ENCODE measurements at regions not wholly inside any gene's neighbourhood (a gene's known extent, or its start where the extent isn't known, plus 50 kb on each side); places are given as distances from the start of the nearest gene placed in this dataset.

- no peak for DNase-seq
Observed at GRCh38 chr19:31223740-31224534, 125.3 kb downstream of the TSHZ3 start.

- DNase-seq: peak; percentile 7 to 41
Observed at GRCh38 chr19:31220540-31220939, 128.7 kb downstream of the TSHZ3 start.

- DNase-seq: no peak
Observed at GRCh38 chr19:31214997-31215396, 134.2 kb downstream of the TSHZ3 start.

- peak; percentile 86 to 88 for DNase-seq
Observed at GRCh38 chr19:31214086-31214485, 135.2 kb downstream of the TSHZ3 start.

GRCh38 chr19:31211088-31211487 lies 138.1 kb downstream of the TSHZ3 start:
- no peak for DNase-seq

- no peak for DNase-seq
Observed at GRCh38 chr19:31205887-31206518, 143.2 kb downstream of the TSHZ3 start.

- no peak for DNase-seq
Observed at GRCh38 chr19:31204115-31204514, 145.1 kb downstream of the TSHZ3 start.

GRCh38 chr19:31185261-31185660 lies 164.0 kb downstream of the TSHZ3 start:
- DNase-seq: no peak

GRCh38 chr19:31181535-31181934 lies 167.7 kb downstream of the TSHZ3 start:
- peak; percentile 21 to 30 for DNase-seq

- DNase-seq: no peak
Observed at GRCh38 chr19:31180907-31181306, 168.3 kb downstream of the TSHZ3 start.

- no peak for DNase-seq
Observed at GRCh38 chr19:31179471-31179852, 169.8 kb downstream of the TSHZ3 start.

GRCh38 chr19:31178833-31179470 lies 170.3 kb downstream of the TSHZ3 start:
- no peak for DNase-seq

GRCh38 chr19:31177246-31177645 lies 172.0 kb downstream of the TSHZ3 start:
- no peak for DNase-seq

GRCh38 chr19:31175564-31176348 lies 173.5 kb downstream of the TSHZ3 start:
- no peak for DNase-seq

GRCh38 chr19:31174948-31175347 lies 174.3 kb downstream of the TSHZ3 start:
- no peak for DNase-seq

GRCh38 chr19:31173991-31174390 lies 175.2 kb downstream of the TSHZ3 start:
- DNase-seq: no peak

GRCh38 chr19:31171936-31172335 lies 177.3 kb downstream of the TSHZ3 start:
- no peak for DNase-seq

- no peak for DNase-seq
Observed at GRCh38 chr19:31170046-31170445, 179.2 kb downstream of the TSHZ3 start.

GRCh38 chr19:31168106-31168625 lies 181.1 kb downstream of the TSHZ3 start:
- no peak for DNase-seq

GRCh38 chr19:31167690-31168089 lies 181.5 kb downstream of the TSHZ3 start:
- DNase-seq: peak in 1 of 2 donors; percentile 5

GRCh38 chr19:31166206-31166605 lies 183.0 kb downstream of the TSHZ3 start:
- DNase-seq: no peak

GRCh38 chr19:31164791-31165251 lies 184.4 kb downstream of the TSHZ3 start:
- no peak for DNase-seq
